ENCODE measurements at regions not wholly inside any gene's neighbourhood (a gene's known extent, or its start where the extent isn't known, plus 50 kb on each side); places are given as distances from the start of the nearest gene placed in this dataset.

DNA sequence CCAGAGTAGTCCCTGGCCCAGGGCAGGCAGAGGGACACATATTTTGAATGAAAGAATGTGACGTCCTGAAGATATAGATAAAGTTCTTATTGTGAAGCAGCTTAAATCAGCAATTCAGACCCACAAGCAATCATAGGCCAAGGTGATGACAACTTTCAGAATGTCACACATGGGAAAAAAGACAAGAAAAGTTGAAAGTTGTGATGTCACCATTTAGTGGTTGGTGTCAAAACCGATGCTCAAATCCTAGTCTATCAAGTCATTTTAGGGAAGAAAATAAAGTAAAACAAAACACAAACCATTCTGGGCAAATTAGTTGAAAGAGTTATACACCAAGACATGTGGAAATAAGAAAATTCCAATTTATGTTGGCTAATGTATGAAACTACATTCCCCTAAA is 710.8 kb downstream of the DOK5 start:
- TF ChIP-seq, protein P1, sequence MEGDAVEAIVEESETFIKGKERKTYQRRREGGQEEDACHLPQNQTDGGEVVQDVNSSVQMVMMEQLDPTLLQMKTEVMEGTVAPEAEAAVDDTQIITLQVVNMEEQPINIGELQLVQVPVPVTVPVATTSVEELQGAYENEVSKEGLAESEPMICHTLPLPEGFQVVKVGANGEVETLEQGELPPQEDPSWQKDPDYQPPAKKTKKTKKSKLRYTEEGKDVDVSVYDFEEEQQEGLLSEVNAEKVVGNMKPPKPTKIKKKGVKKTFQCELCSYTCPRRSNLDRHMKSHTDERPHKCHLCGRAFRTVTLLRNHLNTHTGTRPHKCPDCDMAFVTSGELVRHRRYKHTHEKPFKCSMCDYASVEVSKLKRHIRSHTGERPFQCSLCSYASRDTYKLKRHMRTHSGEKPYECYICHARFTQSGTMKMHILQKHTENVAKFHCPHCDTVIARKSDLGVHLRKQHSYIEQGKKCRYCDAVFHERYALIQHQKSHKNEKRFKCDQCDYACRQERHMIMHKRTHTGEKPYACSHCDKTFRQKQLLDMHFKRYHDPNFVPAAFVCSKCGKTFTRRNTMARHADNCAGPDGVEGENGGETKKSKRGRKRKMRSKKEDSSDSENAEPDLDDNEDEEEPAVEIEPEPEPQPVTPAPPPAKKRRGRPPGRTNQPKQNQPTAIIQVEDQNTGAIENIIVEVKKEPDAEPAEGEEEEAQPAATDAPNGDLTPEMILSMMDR (conservative IDR thresholded peaks at IDR 0.05; ENCODE audit: low read depth, low read length): no peak
- TF ChIP-seq EZH2 (IDR thresholded peaks at IDR 0.05; ENCODE audit: borderline replicate concordance, low read depth, low read length, poor library complexity, severe bottlenecking): no peak
